Thyroid gland (tissue), 4 donors: ENCODE measurements at regions not wholly inside any gene's neighbourhood (a gene's known extent, or its start where the extent isn't known, plus 50 kb on each side); places are given as distances from the start of the nearest gene placed in this dataset.

Experiments used
- POLR2A ChIP-seq, 2 donors: fragments of 450-650 bp; IDR thresholded peaks; one replicate each; pipeline ENCODE4 v1.6.1; 2017; ENCODE audit warnings: antibody characterized with exemption in 2 of 2, mild to moderate bottlenecking in 2 of 2, moderate library complexity in 1 of 2
- TF ChIP-seq, protein P1 (sequence below), 6 experiments: fragments of 200-600 bp in 3 of 6; fragments of 450-650 bp in 3 of 6; sonication (generic) in 3 of 6; IDR thresholded peaks; one replicate each; pipeline ENCODE4 v1.5.1; 2016 to 2019; ENCODE audit warnings: antibody characterized with exemption in 6 of 6, mild to moderate bottlenecking in 2 of 6, inconsistent platforms in 1 of 6, moderate library complexity in 1 of 6

DNA sequence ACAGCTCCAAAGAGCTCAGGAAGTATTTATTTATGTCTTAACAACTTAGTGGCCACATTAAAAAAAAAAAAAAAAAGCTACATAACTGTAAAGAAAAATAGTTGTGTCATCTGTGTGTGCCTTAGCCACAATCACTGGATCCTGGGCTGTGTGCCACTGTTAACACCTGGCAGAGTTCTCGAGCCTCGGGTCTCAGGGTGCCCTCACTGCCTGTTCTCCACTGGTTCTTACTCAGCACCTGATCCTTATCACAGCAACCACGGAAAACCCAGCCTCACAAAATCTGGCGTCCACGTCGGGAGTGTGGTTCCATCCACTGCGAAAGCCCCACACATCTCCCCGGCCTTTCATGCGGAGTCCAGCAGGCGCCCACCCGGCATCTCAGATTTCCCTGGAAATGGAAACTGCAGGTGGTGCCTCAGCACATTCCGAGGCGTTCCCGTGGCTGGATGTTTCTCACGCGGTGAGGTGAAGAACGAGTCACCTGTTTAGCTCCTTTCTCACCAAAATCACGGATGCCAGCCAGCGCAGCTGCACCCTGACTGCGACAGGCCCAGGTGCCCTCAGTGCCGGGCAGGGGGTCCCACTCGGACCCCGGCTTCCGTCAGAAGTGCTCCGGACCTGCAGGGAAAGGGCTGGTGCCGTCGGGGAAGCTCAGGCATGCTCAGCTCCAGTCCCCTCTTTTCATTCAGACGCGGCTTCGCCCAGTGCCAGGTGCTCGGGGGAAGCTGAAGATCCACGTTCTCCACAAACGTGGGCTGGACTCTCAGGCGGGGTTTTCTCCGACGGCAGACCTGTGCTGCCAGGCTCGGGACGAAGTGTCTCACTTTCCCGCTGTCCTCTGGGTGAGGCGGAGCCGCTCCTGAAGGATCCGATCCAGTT, 198.7 kb upstream of the SALL3 start:
- TF ChIP-seq, protein P1, sequence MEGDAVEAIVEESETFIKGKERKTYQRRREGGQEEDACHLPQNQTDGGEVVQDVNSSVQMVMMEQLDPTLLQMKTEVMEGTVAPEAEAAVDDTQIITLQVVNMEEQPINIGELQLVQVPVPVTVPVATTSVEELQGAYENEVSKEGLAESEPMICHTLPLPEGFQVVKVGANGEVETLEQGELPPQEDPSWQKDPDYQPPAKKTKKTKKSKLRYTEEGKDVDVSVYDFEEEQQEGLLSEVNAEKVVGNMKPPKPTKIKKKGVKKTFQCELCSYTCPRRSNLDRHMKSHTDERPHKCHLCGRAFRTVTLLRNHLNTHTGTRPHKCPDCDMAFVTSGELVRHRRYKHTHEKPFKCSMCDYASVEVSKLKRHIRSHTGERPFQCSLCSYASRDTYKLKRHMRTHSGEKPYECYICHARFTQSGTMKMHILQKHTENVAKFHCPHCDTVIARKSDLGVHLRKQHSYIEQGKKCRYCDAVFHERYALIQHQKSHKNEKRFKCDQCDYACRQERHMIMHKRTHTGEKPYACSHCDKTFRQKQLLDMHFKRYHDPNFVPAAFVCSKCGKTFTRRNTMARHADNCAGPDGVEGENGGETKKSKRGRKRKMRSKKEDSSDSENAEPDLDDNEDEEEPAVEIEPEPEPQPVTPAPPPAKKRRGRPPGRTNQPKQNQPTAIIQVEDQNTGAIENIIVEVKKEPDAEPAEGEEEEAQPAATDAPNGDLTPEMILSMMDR (IDR thresholded peaks at IDR 0.05), result no peak
- no peak for TF ChIP-seq POLR2A (IDR thresholded peaks at IDR 0.05)
